ENCODE measurements at regions not wholly inside any gene's neighbourhood (a gene's known extent, or its start where the extent isn't known, plus 50 kb on each side); places are given as distances from the start of the nearest gene placed in this dataset.
A peak's percentile ranks its signal among the peaks of the same experiment; 100 is the strongest.
"Not testable (repeated sequence)": the region's sequence is repeated elsewhere in the genome, so short reads cannot be mapped to it uniquely, and the experiment has no call there.

- FAIRE-seq, result no peak
- no peak for DNase-seq (ENCODE audit: insufficient read length)
- TF ChIP-seq TAF1 (IDR thresholded peaks at IDR 0.05; ENCODE audit: borderline replicate concordance, low read depth, low read length) (no peak), POLR2A (IDR thresholded peaks at IDR 0.05; ENCODE audit: low read depth, low read length) (no peak; the same call in 1 of the 2 replicates)
Measured at GRCh38 chr16:10296956-10297340, 88.9 kb upstream of the ATF7IP2 start.

GRCh38 chr16:10297341-10298006 lies 88.4 kb upstream of the ATF7IP2 start:
- DNase-seq (ENCODE audit: insufficient read length) (peak; percentile 53), FAIRE-seq (peak; percentile 99)
- TF ChIP-seq TAF1 (IDR thresholded peaks at IDR 0.05; ENCODE audit: borderline replicate concordance, low read depth, low read length) (0 out of 2 replicates have a peak, but pooled peaks have one; percentile 40), POLR2A (IDR thresholded peaks at IDR 0.05; ENCODE audit: low read depth, low read length) (peak; percentile 48), POLR2AphosphoS5 (IDR thresholded peaks at IDR 0.05; ENCODE audit: low read depth, low read length) (peak; percentile 39; the same call in 1 of the 2 replicates)

GRCh38 chr16:10300905-10301304 lies 85.0 kb upstream of the ATF7IP2 start:
- DNase-seq (ENCODE audit: insufficient read length) (no peak), FAIRE-seq (no peak)
- TF ChIP-seq POLR2A (IDR thresholded peaks at IDR 0.05; ENCODE audit: low read depth, low read length) (no peak), POLR2AphosphoS5 (IDR thresholded peaks at IDR 0.05; ENCODE audit: low read depth, low read length) (no peak), TAF1 (IDR thresholded peaks at IDR 0.05; ENCODE audit: borderline replicate concordance, low read depth, low read length) (no peak)

GRCh38 chr16:10301547-10301946 lies 84.3 kb upstream of the ATF7IP2 start:
- not testable (repeated sequence) for DNase-seq (ENCODE audit: insufficient read length); FAIRE-seq

GRCh38 chr16:10305912-10306311 lies 79.9 kb upstream of the ATF7IP2 start:
- no peak for DNase-seq (ENCODE audit: insufficient read length)
- no peak for FAIRE-seq

GRCh38 chr16:10308305-10309193 lies 77.3 kb upstream of the ATF7IP2 start:
- TF ChIP-seq POLR2A (IDR thresholded peaks at IDR 0.05; ENCODE audit: low read depth, low read length) (no peak), TAF1 (IDR thresholded peaks at IDR 0.05; ENCODE audit: borderline replicate concordance, low read depth, low read length) (no peak), POLR2AphosphoS5 (IDR thresholded peaks at IDR 0.05; ENCODE audit: low read depth, low read length) (no peak)
- DNase-seq (ENCODE audit: insufficient read length), result no peak
- no peak for FAIRE-seq

More at GRCh38 chr16:10305912-10306311, 79.9 kb upstream of the ATF7IP2 start:
- no peak for TF ChIP-seq TAF1 (IDR thresholded peaks at IDR 0.05; ENCODE audit: borderline replicate concordance, low read depth, low read length)
- TF ChIP-seq POLR2A (IDR thresholded peaks at IDR 0.05; ENCODE audit: low read depth, low read length), result no peak
- no peak for TF ChIP-seq POLR2AphosphoS5 (IDR thresholded peaks at IDR 0.05; ENCODE audit: low read depth, low read length)

GRCh38 chr16:10309271-10309932 lies 76.5 kb upstream of the ATF7IP2 start:
- FAIRE-seq, result no peak
- no peak for TF ChIP-seq POLR2A (IDR thresholded peaks at IDR 0.05; ENCODE audit: low read depth, low read length)
- no peak for TF ChIP-seq TAF1 (IDR thresholded peaks at IDR 0.05; ENCODE audit: borderline replicate concordance, low read depth, low read length)
- no peak for TF ChIP-seq POLR2AphosphoS5 (IDR thresholded peaks at IDR 0.05; ENCODE audit: low read depth, low read length)

GRCh38 chr16:10312008-10312407 lies 73.9 kb upstream of the ATF7IP2 start:
- no peak for FAIRE-seq
- no peak for TF ChIP-seq TAF1 (IDR thresholded peaks at IDR 0.05; ENCODE audit: borderline replicate concordance, low read depth, low read length)
- TF ChIP-seq POLR2AphosphoS5 (IDR thresholded peaks at IDR 0.05; ENCODE audit: low read depth, low read length), result no peak
- no peak for TF ChIP-seq POLR2A (IDR thresholded peaks at IDR 0.05; ENCODE audit: low read depth, low read length)
- no peak for DNase-seq (ENCODE audit: insufficient read length)

More at GRCh38 chr16:10309271-10309932, 76.5 kb upstream of the ATF7IP2 start:
- no peak for DNase-seq (ENCODE audit: insufficient read length)

- FAIRE-seq (peak; percentile 85), DNase-seq (ENCODE audit: insufficient read length) (no peak)
- TF ChIP-seq POLR2AphosphoS5 (IDR thresholded peaks at IDR 0.05; ENCODE audit: low read depth, low read length) (no peak), POLR2A (IDR thresholded peaks at IDR 0.05; ENCODE audit: low read depth, low read length) (no peak), TAF1 (IDR thresholded peaks at IDR 0.05; ENCODE audit: borderline replicate concordance, low read depth, low read length) (no peak)
Measured at GRCh38 chr16:10312784-10313724, 72.8 kb upstream of the ATF7IP2 start.

- TF ChIP-seq POLR2A (IDR thresholded peaks at IDR 0.05; ENCODE audit: low read depth, low read length) (no peak), TAF1 (IDR thresholded peaks at IDR 0.05; ENCODE audit: borderline replicate concordance, low read depth, low read length) (no peak), POLR2AphosphoS5 (IDR thresholded peaks at IDR 0.05; ENCODE audit: low read depth, low read length) (no peak)
- DNase-seq (ENCODE audit: insufficient read length) (no peak), FAIRE-seq (no peak)
Measured at GRCh38 chr16:10314317-10314716, 71.5 kb upstream of the ATF7IP2 start.

Measured in GM12892 (cell line).